ENCODE measurements at regions not wholly inside any gene's neighbourhood (a gene's known extent, or its start where the extent isn't known, plus 50 kb on each side); places are given as distances from the start of the nearest gene placed in this dataset.

DNA sequence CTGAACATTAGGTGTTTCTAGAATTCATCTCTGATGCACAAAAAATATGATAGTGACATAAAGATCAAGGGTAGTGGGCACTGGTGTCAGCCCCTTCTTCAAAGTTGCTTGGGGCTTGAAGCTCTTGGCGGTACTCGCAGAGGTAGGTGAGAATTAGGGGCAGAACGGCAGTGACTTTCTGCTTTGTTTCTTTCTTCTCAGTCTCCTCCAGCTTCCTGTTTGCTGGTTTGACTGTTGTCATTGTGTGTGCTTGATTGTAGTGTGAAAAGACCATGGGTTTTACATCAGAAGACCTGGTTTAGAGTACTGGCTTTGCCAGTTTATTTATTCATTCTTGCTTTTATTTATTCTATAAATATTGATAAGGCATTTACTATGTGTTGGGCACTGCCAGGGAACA, 156.7 kb upstream of the PLET1 start:
- DNase-seq (ENCODE audit: low read depth, low spot score): no peak
- TF ChIP-seq, protein P1, sequence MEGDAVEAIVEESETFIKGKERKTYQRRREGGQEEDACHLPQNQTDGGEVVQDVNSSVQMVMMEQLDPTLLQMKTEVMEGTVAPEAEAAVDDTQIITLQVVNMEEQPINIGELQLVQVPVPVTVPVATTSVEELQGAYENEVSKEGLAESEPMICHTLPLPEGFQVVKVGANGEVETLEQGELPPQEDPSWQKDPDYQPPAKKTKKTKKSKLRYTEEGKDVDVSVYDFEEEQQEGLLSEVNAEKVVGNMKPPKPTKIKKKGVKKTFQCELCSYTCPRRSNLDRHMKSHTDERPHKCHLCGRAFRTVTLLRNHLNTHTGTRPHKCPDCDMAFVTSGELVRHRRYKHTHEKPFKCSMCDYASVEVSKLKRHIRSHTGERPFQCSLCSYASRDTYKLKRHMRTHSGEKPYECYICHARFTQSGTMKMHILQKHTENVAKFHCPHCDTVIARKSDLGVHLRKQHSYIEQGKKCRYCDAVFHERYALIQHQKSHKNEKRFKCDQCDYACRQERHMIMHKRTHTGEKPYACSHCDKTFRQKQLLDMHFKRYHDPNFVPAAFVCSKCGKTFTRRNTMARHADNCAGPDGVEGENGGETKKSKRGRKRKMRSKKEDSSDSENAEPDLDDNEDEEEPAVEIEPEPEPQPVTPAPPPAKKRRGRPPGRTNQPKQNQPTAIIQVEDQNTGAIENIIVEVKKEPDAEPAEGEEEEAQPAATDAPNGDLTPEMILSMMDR (IDR thresholded peaks at IDR 0.05; ENCODE audit: low read depth, low read length): no peak
- H3K4me3 ChIP-seq (ENCODE audit: low read depth, low read length): no peak overlapping the region
- in situ Hi-C loops (cut with HindIII; ENCODE audit: low sequenced_read_pairs): no loop called here

DNA sequence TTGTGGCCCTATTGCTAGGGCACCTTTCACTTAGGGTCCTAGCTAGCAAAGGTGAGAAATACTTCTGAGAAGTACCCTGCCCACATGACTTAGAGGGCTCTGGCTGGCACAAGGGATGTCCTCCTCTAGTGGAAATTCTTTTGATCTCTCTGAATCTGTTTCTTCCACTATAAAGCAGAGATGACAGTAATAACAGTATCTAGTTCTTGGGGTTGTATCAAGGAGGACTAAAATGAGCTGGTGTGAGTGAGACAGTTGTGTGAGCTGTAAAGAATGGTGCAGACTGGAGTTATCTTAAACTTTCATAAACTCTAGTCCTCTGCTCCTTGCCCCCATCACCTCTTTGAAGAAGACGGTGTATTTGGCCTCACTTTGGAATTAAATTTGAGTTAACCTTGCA, 157.8 kb upstream of the PLET1 start:
- DNase-seq (ENCODE audit: low read depth, low spot score): no peak
- TF ChIP-seq, protein P1 (IDR thresholded peaks at IDR 0.05; ENCODE audit: low read depth, low read length): no peak
- H3K4me3 ChIP-seq (ENCODE audit: low read depth, low read length): no peak overlapping the region
- in situ Hi-C loops (cut with HindIII; ENCODE audit: low sequenced_read_pairs): no loop called here

DNA sequence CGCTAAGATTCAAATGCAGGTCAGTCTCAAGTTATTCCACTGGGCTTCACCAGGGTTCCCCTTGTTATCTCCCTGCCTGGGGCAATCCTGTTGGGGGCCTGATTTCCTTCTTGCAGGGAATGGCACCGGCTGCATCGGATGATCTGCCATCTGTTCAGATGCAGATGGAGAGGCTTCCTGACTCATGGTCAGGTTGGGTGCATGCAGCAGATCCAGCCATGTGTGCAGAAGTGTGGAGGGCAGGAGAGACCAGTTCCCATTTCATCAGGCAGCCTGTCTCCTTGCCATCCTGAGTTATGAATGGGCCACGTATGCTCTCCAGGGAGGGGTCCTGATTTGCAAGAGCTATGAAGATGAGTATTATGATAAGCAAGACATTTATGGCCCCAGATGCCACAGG, 161.2 kb upstream of the PLET1 start:
- no peak for DNase-seq (ENCODE audit: low read depth, low spot score)
- in situ Hi-C loops (cut with HindIII; ENCODE audit: low sequenced_read_pairs): no loop called here
- TF ChIP-seq, protein P1 (IDR thresholded peaks at IDR 0.05; ENCODE audit: low read depth, low read length): no peak

DNA sequence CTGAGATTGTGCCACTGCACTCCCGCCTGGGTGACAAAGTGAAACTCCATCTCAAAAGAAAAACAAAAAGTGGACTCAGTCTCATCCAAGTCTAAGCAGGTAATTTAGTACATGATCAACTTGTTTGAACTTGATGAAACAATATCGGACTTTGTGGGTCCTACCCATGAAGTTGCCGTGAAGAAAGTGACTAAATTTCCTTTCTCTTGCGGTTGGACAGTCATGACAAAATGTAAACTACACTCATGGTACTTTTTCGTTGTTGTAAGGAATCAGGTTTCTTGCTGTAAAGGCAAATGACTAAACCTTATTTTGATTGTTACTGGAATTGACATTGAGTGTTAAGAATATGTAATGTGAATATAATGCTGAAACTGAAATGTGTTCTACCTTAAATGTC, 164.5 kb upstream of the PLET1 start:
- TF ChIP-seq, protein P1 (IDR thresholded peaks at IDR 0.05; ENCODE audit: low read depth, low read length): no peak
- no peak for DNase-seq (ENCODE audit: low read depth, low spot score)
- no peak overlapping the region for H3K4me3 ChIP-seq (ENCODE audit: low read depth, low read length)
- in situ Hi-C loops (cut with HindIII; ENCODE audit: low sequenced_read_pairs): no loop called here

More for the DNA sequence above, 161.2 kb upstream of the PLET1 start:
- H3K4me3 ChIP-seq (ENCODE audit: low read depth, low read length): no peak overlapping the region

DNA sequence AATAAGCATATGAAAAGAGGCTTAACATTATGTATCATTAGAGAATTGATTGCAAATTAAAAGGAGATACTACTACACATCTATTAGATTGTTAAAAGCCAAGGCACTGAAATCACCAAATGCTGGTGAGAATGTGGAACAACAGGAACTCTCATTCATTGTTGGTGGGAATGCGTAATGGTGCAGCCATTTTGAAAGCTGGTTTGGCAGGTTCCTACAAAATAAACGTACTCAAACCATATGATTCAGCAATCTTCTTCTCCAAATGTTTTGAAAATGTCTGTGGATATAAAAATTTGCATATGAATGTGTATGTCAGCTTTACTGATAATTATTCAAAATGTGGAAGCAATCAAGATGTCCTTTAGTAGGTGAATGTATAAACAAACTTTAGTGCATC, 176.4 kb upstream of the PLET1 start:
- H3K4me3 ChIP-seq (ENCODE audit: low read depth, low read length): no peak overlapping the region
- DNase-seq (ENCODE audit: low read depth, low spot score): no peak
- TF ChIP-seq, protein P1 (IDR thresholded peaks at IDR 0.05; ENCODE audit: low read depth, low read length): no peak
- in situ Hi-C loops (cut with HindIII; ENCODE audit: low sequenced_read_pairs): no loop called here

DNA sequence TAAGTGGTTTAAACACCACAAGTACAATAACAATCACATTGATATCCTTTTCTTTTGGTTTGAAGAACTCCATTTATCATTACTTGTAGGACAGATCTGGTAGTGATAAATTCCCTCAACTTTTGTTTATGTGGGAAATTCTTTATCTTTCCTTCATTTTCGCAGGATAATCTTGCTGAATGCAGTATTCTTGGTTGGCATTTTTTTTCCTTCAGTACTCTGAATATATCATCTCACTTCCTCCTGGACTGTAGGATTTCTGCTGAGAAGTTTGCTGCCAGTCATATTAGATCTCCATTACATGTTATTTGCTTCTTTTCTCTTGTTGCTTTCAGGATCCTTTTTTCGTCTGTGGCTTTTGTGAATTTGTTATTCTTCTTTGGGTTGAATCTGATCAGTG, 179.0 kb upstream of the PLET1 start:
- TF ChIP-seq, protein P1 (IDR thresholded peaks at IDR 0.05; ENCODE audit: low read depth, low read length): no peak
- DNase-seq (ENCODE audit: low read depth, low spot score): no peak
- H3K4me3 ChIP-seq (ENCODE audit: low read depth, low read length): no peak overlapping the region
- in situ Hi-C loops (cut with HindIII; ENCODE audit: low sequenced_read_pairs): no loop called here

DNA sequence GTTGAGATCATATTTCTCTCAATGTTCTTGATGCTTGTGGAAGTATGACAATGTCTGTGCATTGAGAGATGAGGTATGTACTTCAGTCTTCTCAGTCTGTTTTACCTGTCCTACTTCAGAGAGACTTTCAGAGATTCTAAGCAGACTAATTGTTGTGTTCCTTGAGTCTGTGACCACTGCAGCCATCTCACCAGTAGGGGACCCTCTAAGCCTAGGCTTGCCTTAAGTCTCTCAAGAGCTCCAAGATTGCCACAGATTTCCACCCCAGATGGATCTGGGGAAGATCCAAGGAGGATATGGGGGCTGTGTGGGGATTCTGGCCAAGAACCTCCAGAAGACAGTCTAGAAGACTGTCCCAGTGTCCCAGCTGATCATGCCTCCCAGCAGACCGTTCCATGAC, 179.9 kb upstream of the PLET1 start:
- no peak for DNase-seq (ENCODE audit: low read depth, low spot score)
- no peak overlapping the region for H3K4me3 ChIP-seq (ENCODE audit: low read depth, low read length)
- in situ Hi-C loops (cut with HindIII; ENCODE audit: low sequenced_read_pairs): no loop called here
- TF ChIP-seq, protein P1 (IDR thresholded peaks at IDR 0.05; ENCODE audit: low read depth, low read length): no peak
